Tibial nerve (tissue), 4 donors: ENCODE measurements at regions not wholly inside any gene's neighbourhood (a gene's known extent, or its start where the extent isn't known, plus 50 kb on each side); places are given as distances from the start of the nearest gene placed in this dataset.

Experiments
- DNase-seq, 2 donors: peaks; one replicate each; pipeline ENCODE4 v3.0.0-alpha.2; 2019; ENCODE audit warnings: low spot score in 2 of 2
- H3K27ac ChIP-seq, 4 donors: fragments of 200-600 bp; sonication (generic) in 3 of 4; one replicate each; pipeline ENCODE4 v1.5.1; 2017 to 2019; ENCODE audit warnings: mild to moderate bottlenecking in 1 of 4
- H3K27me3 ChIP-seq, 2 donors: fragments of 200-600 bp; sonication (generic) in 1 of 2; one replicate each; pipeline versions ENCODE4 v1.5.1 to v1.6.0; 2017 to 2019
- H3K36me3 ChIP-seq, 3 donors: fragments of 200-600 bp; sonication (generic); one replicate each; pipeline ENCODE4 v1.5.1; 2018 to 2019
- H3K4me1 ChIP-seq, 4 donors: fragments of 200-600 bp; sonication (generic) in 3 of 4; one replicate each; pipeline ENCODE4 v1.5.1; 2017 to 2019
- H3K4me3 ChIP-seq, 4 donors: fragments of 200-600 bp; sonication (generic) in 3 of 4; one replicate each; pipeline ENCODE4 v1.5.1; 2017 to 2019; ENCODE audit warnings: mild to moderate bottlenecking in 1 of 4, moderate library complexity in 1 of 4
- H3K9me3 ChIP-seq, 4 donors: fragments of 200-600 bp; sonication (generic) in 3 of 4; one replicate each; pipeline ENCODE4 v1.5.1; 2017 to 2019
- CTCF ChIP-seq, 5 experiments: fragments of 200-600 bp in 3 of 5; fragments of 450-650 bp in 2 of 5; sonication (generic) in 3 of 5; IDR thresholded peaks; one replicate each; pipeline ENCODE4 v1.5.1; 2016 to 2019; ENCODE audit warnings: antibody characterized with exemption in 5 of 5, mild to moderate bottlenecking in 3 of 5, moderate library complexity in 2 of 5
- EP300 ChIP-seq, 2 donors: sonication (generic); formaldehyde crosslinking; IDR thresholded peaks; one replicate each; pipeline ENCODE4 v1.6.1; 2017; ENCODE audit warnings: antibody characterized with exemption in 2 of 2, mild to moderate bottlenecking in 1 of 2
- POLR2A ChIP-seq, 2 donors: fragments of 450-650 bp; IDR thresholded peaks; one replicate each; pipeline ENCODE4 v1.6.1; 2017; ENCODE audit warnings: antibody characterized with exemption in 2 of 2, mild to moderate bottlenecking in 2 of 2, moderate library complexity in 2 of 2
- WGBS, 2 donors: methylation state at CpG; one replicate each; pipeline ENCODE4 v1.1.5; 2018; 5-methylcytosine and 5-hydroxymethylcytosine counted together

GRCh38 chr3:28601291-28601690, 252.7 kb upstream of the AZI2 start:
- 71 to 86% methylated on average over 4 of the region's 4 CpGs for WGBS, 2 donors
- H3K36me3 ChIP-seq = no peaks in the 10 kb centered on the region
- H3K4me1 ChIP-seq = no peaks in the 10 kb centered on the region
- no peak overlapping the region for H3K27ac ChIP-seq
- DNase-seq = no peak
- H3K9me3 ChIP-seq = no peaks in the 10 kb centered on the region
- TF ChIP-seq POLR2A (IDR thresholded peaks at IDR 0.05) (no peak), CTCF (IDR thresholded peaks at IDR 0.05) (no peak), EP300 (IDR thresholded peaks at IDR 0.05) (no peak)
- H3K4me3 ChIP-seq = no peak overlapping the region
- H3K27me3 ChIP-seq = no peaks in the 10 kb centered on the region

GRCh38 chr3:28606283-28606682, 257.7 kb upstream of the AZI2 start:
- Histone ChIP-seq H3K27ac (no peak overlapping the region), H3K36me3 (no peaks in the 10 kb centered on the region), H3K9me3 (no peaks in the 10 kb centered on the region), H3K4me1 (no peaks in the 10 kb centered on the region), H3K27me3 (no peaks in the 10 kb centered on the region), H3K4me3 (no peak overlapping the region)
- TF ChIP-seq EP300 (IDR thresholded peaks at IDR 0.05) (no peak), POLR2A (IDR thresholded peaks at IDR 0.05) (no peak), CTCF (IDR thresholded peaks at IDR 0.05) (no peak)
- 71 to 80% methylated on average over 2 of the region's 2 CpGs for WGBS, 2 donors
- no peak for DNase-seq

GRCh38 chr3:28612232-28612631, 263.6 kb upstream of the AZI2 start:
- TF ChIP-seq EP300 (IDR thresholded peaks at IDR 0.05) (no peak), CTCF (IDR thresholded peaks at IDR 0.05) (no peak), POLR2A (IDR thresholded peaks at IDR 0.05) (no peak)
- DNase-seq = no peak
- no peaks in the 10 kb centered on the region for H3K9me3 ChIP-seq
- no peak overlapping the region for H3K27ac ChIP-seq
- H3K4me1 ChIP-seq = peaks cover 0 to 6% (median 0%) of the 10 kb centered on the region in 4 donors
- H3K36me3 ChIP-seq = no peaks in the 10 kb centered on the region
- H3K27me3 ChIP-seq = no peaks in the 10 kb centered on the region
- no peak overlapping the region for H3K4me3 ChIP-seq

- 84 to 89% methylated on average over 6 of the region's 6 CpGs for WGBS, 2 donors
- H3K4me1 ChIP-seq = peaks cover 0 to 6% (median 0%) of the 10 kb centered on the region in 4 donors
These were observed 265.0 kb upstream of the AZI2 start for GRCh38 chr3:28613511-28614106.

GRCh38 chr3:28615071-28615470, 266.4 kb upstream of the AZI2 start:
- TF ChIP-seq EP300 (IDR thresholded peaks at IDR 0.05) (no peak), CTCF (IDR thresholded peaks at IDR 0.05) (no peak), POLR2A (IDR thresholded peaks at IDR 0.05) (no peak)
- DNase-seq = no peak
- Histone ChIP-seq H3K27ac (no peak overlapping the region), H3K36me3 (no peaks in the 10 kb centered on the region), H3K4me1 (peaks cover 0 to 6% (median 0%) of the 10 kb centered on the region in 4 donors), H3K9me3 (no peaks in the 10 kb centered on the region), H3K27me3 (no peaks in the 10 kb centered on the region), H3K4me3 (no peak overlapping the region)
- 91% methylated on average over 5 of the region's 5 CpGs for WGBS, 2 donors

More at GRCh38 chr3:28613511-28614106, 265.0 kb upstream of the AZI2 start:
- TF ChIP-seq EP300 (IDR thresholded peaks at IDR 0.05) (no peak), POLR2A (IDR thresholded peaks at IDR 0.05) (no peak), CTCF (IDR thresholded peaks at IDR 0.05) (no peak)
- DNase-seq = no peak
- Histone ChIP-seq H3K4me3 (no peak overlapping the region), H3K36me3 (no peaks in the 10 kb centered on the region), H3K27ac (no peak overlapping the region), H3K9me3 (no peaks in the 10 kb centered on the region), H3K27me3 (no peaks in the 10 kb centered on the region)
